Fibroblast of the aortic adventitia (primary cell): ENCODE measurements at regions not wholly inside any gene's neighbourhood (a gene's known extent, or its start where the extent isn't known, plus 50 kb on each side); places are given as distances from the start of the nearest gene placed in this dataset.
"Not testable (repeated sequence)": the region's sequence is repeated elsewhere in the genome, so short reads cannot be mapped to it uniquely, and the experiment has no call there.

Source experiments
- DNase-seq: peaks from one replicate; pipeline ENCODE4 v3.0.0-alpha.2; 2010; ENCODE audit warnings: low read depth
- H3K4me3 ChIP-seq: 2 replicates; pipeline ENCODE4 v1.5.1; 2011; ENCODE audit warnings: low read depth, mild to moderate bottlenecking, control low read depth, low read length, moderate library complexity
- CTCF ChIP-seq: IDR thresholded peaks from 2 replicates; pipeline ENCODE4 v1.5.1; 2011; ENCODE audit warnings: mild to moderate bottlenecking, low read length, control low read depth, inconsistent platforms; ENCODE audit not compliant: insufficient read depth

- no peak for TF ChIP-seq CTCF
- H3K4me3 ChIP-seq: no peak overlapping the region
- no peak for DNase-seq
Observed at GRCh38 chr13:21913010-21913409, 242.1 kb downstream of the FGF9 start.

GRCh38 chr13:21917086-21918015, 246.5 kb downstream of the FGF9 start:
- H3K4me3 ChIP-seq: no peak overlapping the region
- no peak for TF ChIP-seq CTCF
- DNase-seq: no peak

GRCh38 chr13:21920802-21921201, 249.9 kb downstream of the FGF9 start:
- not testable (repeated sequence) for DNase-seq

GRCh38 chr13:21924958-21925357, 254.1 kb downstream of the FGF9 start:
- H3K4me3 ChIP-seq: no peak overlapping the region
- DNase-seq: no peak
- no peak for TF ChIP-seq CTCF

More at GRCh38 chr13:21920802-21921201, 249.9 kb downstream of the FGF9 start:
- not testable (repeated sequence) for H3K4me3 ChIP-seq

- DNase-seq: no peak
- no peak for TF ChIP-seq CTCF
Observed at GRCh38 chr13:21925720-21926119, 254.8 kb downstream of the FGF9 start.

GRCh38 chr13:21929400-21929799, 258.5 kb downstream of the FGF9 start:
- DNase-seq: no peak
- H3K4me3 ChIP-seq: no peak overlapping the region
- no peak for TF ChIP-seq CTCF

More at GRCh38 chr13:21925720-21926119, 254.8 kb downstream of the FGF9 start:
- H3K4me3 ChIP-seq: no peak overlapping the region

GRCh38 chr13:21930536-21930935, 259.7 kb downstream of the FGF9 start:
- H3K4me3 ChIP-seq: no peak overlapping the region
- no peak for TF ChIP-seq CTCF
- DNase-seq: no peak
